IPS-18c (cell line): ENCODE measurements at regions not wholly inside any gene's neighbourhood (a gene's known extent, or its start where the extent isn't known, plus 50 kb on each side); places are given as distances from the start of the nearest gene placed in this dataset.

Experiments used
- H3K4me3 ChIP-seq: 2 replicates; pipeline ENCODE4 v1.7.0; 2013; ENCODE audit warnings: low read depth, mild to moderate bottlenecking, low read length, moderate library complexity; ENCODE audit not compliant: insufficient read depth
- H3K9me3 ChIP-seq: one replicate; pipeline ENCODE4 v1.6.1; 2013; ENCODE audit warnings: mild to moderate bottlenecking, low read length, moderate library complexity; ENCODE audit not compliant: control insufficient read depth, insufficient read depth

DNA sequence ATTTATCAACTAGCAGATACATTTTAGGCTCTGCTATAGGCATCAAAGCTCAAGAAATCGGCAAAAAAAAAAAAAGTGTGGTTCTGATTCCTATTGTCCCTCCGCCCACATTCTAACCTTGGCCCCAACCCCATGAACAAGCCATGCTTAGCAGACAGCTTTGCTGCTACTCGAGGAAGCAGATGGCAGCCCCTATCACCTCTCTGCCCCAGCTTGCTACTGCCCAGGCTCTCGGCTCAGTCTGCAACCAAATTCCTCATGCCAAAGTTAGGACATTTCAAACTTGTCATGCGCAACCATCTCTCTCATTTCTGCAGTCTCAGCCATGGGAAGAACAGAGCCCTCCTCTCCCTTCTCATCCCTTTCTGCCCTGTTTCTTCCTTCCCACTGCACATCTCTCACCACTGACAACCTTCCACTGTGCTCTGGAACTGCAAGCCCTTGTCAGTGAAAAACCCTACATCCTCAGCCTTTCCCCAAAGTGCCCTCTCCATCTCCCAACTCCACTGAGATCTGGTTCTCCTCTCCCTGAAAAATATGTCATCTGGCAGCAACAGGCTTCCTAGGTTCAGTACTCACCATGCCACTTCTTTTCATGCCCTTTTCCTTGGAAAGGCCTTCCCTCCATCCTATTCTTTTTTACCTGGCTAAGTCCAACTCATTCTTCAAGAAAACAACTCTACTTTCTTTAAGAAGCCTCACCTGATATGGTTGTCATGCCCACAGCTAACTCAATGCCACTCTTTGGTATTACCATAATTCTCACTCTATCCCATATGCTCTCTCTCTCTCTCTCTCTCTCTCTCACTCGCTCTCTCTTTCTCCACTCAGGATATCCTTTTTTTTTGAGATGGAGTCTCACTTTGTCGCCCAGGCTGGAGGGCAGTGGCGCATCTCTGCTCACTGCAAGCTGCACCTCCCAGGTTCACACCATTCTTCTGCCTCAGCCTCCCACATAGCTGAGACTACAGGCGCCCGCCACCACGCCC, 60.1 kb upstream of the FHIP2A start:
- no peaks in the 10 kb centered on the region for H3K9me3 ChIP-seq
- no peak overlapping the region for H3K4me3 ChIP-seq

DNA sequence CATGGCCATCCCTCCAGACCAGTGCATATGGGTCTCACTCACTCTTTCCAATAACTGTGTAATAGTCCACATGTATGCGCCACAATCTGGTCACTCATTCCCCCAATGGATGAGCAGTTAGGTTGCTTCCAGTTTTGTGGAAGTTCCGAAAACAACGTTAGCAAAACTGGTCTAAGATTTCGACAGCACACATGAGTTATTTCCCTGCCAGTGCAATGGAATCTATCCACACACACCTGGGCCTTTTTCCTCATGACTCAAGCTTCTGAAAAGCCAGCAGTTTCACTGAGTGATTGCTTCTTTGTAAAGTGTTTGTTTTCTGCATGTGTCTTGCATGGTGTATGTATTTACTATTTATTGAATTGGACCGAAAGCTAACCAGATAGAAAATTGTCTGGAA, 58.8 kb upstream of the FHIP2A start:
- H3K4me3 ChIP-seq, result no peak overlapping the region

DNA sequence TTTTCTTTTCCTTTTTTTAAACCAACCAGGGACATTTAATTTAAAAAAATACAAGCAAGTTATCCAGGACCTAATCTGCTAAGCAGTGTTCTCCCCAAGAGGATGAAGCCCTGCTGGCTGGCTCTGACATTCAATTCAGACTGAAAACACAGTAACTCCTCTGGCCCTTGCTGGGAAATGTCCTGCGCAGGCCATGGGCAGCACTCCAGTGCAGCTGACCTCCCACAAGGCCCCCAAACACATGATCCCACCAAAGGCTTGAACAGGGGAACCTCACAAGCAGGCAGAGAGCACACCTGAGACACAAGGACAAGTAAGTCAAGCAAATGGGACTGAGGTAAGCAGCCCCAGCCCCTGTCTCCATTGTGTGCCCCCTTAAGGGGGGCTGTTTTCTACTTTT, 56.9 kb upstream of the FHIP2A start:
- H3K4me3 ChIP-seq, result no peak overlapping the region
- no peaks in the 10 kb centered on the region for H3K9me3 ChIP-seq

More for the DNA sequence above, 58.8 kb upstream of the FHIP2A start:
- H3K9me3 ChIP-seq, result no peaks in the 10 kb centered on the region

DNA sequence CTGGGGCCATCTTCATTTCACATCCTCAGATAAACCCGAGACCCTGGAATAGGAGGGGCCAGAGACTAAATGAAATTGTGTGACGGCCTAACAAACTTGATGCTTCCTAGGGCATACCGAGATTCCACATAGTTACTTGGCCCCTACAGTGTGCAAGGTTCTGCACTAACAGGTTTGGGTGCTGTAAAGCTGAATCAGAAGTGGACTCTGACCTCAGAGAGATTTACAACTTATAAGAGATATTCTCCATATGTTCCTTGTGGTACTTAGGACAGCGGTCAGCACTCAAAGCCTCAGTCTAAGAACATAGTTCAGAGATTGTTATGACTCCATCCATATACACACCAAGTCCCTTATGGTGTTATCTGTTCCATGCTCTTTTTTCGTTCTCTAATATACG, 55.1 kb upstream of the FHIP2A start:
- H3K9me3 ChIP-seq, result no peaks in the 10 kb centered on the region
- H3K4me3 ChIP-seq, result no peak overlapping the region

DNA sequence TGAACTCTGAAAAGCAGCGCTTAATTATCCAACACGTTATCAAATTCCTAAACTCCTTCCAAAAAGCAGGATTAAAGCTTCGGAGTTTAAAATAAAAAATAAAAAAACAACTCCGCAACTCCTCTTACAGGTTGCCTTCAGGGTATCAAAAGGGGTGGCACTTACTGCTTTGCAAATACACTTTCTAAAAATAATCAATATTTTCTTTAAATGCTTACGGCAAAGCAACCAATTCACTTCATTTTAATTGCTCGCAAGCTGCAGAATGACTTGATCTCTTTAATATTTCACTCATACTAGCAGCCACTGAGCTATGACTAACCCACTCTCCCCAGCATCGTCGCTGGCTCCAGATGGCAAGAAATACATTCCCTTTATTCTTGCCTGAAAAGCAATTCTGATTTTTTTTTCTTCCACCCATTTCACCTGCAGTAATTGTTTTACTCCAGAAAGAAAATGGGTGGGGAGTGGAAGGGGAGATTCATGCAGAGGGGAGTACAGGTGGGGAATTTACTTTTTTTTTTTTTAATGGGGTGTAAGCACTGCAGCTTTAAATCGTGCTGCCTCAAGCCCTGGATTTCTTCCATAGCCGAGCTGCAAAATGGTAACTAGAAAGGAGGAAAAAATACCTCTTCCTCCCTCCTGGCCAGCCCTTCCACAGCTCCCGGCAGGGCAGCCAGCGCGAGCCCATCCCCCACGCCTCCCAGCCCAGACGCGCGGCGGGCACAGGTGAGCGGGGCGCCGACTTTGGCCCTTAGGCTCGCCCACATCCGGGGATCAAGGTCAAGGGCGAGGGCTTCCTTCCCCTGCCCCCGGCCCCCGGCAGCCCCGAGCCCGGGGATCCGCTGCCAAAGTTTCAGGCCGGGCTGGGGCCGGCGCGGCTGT, 54.2 kb upstream of the FHIP2A start:
- H3K4me3 ChIP-seq, result peak overlapping the region; percentile 62

DNA sequence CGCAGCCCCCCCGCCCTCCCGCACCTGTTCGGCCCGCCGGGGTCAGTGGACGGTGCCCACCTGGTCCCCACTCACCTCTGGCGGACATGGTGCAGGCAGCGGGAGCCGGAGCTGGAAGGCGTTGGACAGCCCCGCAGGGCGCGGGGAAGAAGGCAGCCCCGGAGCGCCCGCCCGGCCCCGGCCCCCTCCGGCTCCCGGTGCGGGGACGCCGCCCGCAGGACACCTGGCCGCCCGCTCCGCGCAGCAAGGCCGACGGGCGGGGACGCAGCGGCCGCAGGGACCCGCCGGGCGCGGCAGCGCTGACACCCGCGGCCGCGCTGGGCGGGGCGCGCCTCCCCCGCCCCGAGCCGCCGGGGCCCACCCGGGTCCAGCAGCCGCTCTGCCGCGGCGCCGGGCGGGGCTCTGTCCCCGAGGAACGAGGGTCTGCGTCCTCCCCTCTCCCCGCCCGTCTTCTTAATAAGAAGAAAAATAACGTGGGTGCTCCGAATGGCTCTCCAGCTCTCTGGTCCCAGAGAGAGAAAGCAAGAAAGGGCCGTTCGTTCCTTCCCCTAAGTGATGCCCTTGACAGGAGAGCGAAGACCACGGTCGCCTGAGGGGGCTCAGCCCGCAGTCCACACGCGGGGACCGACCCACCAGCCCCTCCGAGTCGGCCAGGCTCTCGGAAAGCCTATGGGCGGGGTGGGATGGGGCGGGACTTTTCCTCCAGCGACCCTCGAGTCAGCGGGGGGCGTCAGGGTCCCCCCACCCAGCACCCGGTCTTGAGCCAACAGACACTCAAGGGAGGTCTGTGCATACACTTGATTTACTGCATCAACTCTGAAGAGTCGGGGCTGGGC, 53.4 kb upstream of the FHIP2A start:
- no peaks in the 10 kb centered on the region for H3K9me3 ChIP-seq
- H3K4me3 ChIP-seq, result peak overlapping the region; percentile 62

More for the DNA sequence above, 54.2 kb upstream of the FHIP2A start:
- H3K9me3 ChIP-seq, result no peaks in the 10 kb centered on the region

DNA sequence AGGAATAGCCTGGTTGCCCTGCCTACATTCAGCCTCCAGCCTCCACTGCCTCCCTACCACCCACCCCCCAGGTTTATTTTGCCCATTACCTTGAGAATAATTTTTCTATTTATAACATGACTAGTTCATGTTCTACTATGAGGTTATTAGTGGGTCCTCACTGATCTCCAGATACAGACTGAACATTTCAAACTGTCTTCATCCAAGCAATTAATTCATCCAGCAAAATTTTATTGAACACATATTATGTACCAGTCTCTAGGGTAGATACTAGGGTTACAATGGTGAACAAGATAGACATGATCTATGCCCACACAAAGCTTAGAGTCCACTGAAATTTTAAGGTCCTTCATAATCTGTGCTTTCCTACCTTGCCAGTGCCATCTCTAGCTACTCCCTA, 51.6 kb upstream of the FHIP2A start:
- Histone ChIP-seq H3K9me3 (no peaks in the 10 kb centered on the region), H3K4me3 (no peak overlapping the region)

DNA sequence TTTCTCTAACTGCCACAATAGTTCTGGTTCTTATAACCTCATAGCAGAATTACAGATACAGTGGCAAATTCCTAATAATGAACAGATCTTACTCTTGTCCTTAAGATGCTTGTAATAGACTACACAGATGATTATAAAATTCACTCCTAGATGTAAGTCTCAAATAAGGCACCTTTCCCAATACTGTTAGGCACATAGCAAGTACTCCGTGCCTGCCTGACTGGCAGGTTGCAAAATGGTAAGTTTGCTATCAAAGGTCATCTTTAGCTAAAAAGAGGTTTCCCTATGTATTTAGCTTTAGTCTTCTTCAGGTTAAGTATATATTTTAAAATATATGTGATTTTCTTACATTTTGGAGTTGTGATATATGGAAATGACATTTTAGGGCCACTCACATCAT, 50.4 kb upstream of the FHIP2A start:
- Histone ChIP-seq H3K4me3 (no peak overlapping the region), H3K9me3 (no peaks in the 10 kb centered on the region)

DNA sequence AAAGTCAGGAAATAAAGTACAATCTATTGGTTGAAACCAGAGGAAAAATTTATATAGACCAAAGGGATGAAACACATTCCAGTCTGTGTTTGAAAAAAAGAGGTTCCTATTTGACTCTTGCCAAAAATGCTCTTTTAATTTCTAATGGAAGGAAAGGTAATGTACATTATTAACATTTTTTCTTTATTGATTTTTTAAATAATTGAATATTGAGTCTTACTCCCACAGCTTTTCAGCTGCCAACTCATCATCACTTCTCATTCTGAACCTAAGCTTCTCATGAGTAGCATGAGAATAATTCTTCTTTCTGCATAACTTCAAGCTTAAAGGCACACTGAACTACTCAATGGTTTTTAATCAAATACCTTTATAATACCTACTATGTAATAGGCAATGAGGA, 49.8 kb upstream of the FHIP2A start:
- Histone ChIP-seq H3K4me3 (no peak overlapping the region), H3K9me3 (no peaks in the 10 kb centered on the region)
